KMS-11 (cell line): ENCODE measurements at regions not wholly inside any gene's neighbourhood (a gene's known extent, or its start where the extent isn't known, plus 50 kb on each side); places are given as distances from the start of the nearest gene placed in this dataset.

Source experiments
- H2AFZ ChIP-seq: fragments of 200-600 bp; sonication (generic); 2 replicates; pipeline ENCODE4 v1.6.1; 2016; ENCODE audit warnings: antibody characterized with exemption, mixed run types, low read depth
- H3K27ac ChIP-seq: fragments of 200-600 bp; sonication (generic); 2 replicates; pipeline ENCODE4 v1.6.1; 2016; ENCODE audit warnings: mild to moderate bottlenecking, mixed run types
- H3K27me3 ChIP-seq: fragments of 200-600 bp; sonication (generic); 2 replicates; pipeline ENCODE4 v1.6.1; 2017; ENCODE audit warnings: mild to moderate bottlenecking, low read depth, mixed run types, moderate library complexity; ENCODE audit not compliant: insufficient read depth
- H3K36me3 ChIP-seq: fragments of 200-600 bp; sonication (generic); 2 replicates; pipeline ENCODE4 v1.6.1; 2017; ENCODE audit warnings: mild to moderate bottlenecking, mixed run types; ENCODE audit not compliant: insufficient read depth
- H3K4me1 ChIP-seq: fragments of 200-600 bp; sonication (generic); 2 replicates; pipeline ENCODE4 v1.6.1; 2016; ENCODE audit warnings: mild to moderate bottlenecking, low read depth, mixed run types; ENCODE audit not compliant: poor library complexity, severe bottlenecking
- H3K4me2 ChIP-seq: fragments of 200-600 bp; sonication (generic); 2 replicates; pipeline ENCODE4 v1.7.0; 2016; ENCODE audit warnings: mild to moderate bottlenecking, mixed run types
- H3K4me3 ChIP-seq: fragments of 200-600 bp; sonication (generic); IDR thresholded peaks from 2 replicates; pipeline ENCODE4 v1.6.1; 2017; ENCODE audit warnings: low read depth, low read length, mixed read lengths; ENCODE audit not compliant: insufficient read depth
- H3K79me2 ChIP-seq: fragments of 200-600 bp; sonication (generic); 2 replicates; pipeline ENCODE4 v1.6.1; 2016; ENCODE audit warnings: low read depth, mixed run types; ENCODE audit not compliant: insufficient read depth
- H3K9ac ChIP-seq: fragments of 200-600 bp; sonication (generic); 2 replicates; pipeline ENCODE4 v1.6.1; 2016; ENCODE audit warnings: mild to moderate bottlenecking, mixed run types
- H4K20me1 ChIP-seq: fragments of 200-600 bp; sonication (generic); 2 replicates; pipeline ENCODE4 v1.6.1; 2016; ENCODE audit warnings: mild to moderate bottlenecking, mixed run types; ENCODE audit not compliant: insufficient read depth
- TF ChIP-seq, protein P1 (sequence below): fragments of 200-600 bp; sonication (generic); conservative IDR thresholded peaks from 2 replicates; pipeline ENCODE4 v1.6.1; 2017; ENCODE audit warnings: low read depth, mild to moderate bottlenecking, antibody characterized with exemption, low read length, moderate library complexity, mixed read lengths

GRCh38 chr3:166531730-166532129 is 694.5 kb upstream of the BCHE start:
- H3K79me2 ChIP-seq: no peaks in the 10 kb centered on the region
- no peak overlapping the region for H3K4me3 ChIP-seq
- no peaks in the 10 kb centered on the region for H3K27me3 ChIP-seq
- H2AFZ ChIP-seq: no peak overlapping the region
- TF ChIP-seq, protein P1, sequence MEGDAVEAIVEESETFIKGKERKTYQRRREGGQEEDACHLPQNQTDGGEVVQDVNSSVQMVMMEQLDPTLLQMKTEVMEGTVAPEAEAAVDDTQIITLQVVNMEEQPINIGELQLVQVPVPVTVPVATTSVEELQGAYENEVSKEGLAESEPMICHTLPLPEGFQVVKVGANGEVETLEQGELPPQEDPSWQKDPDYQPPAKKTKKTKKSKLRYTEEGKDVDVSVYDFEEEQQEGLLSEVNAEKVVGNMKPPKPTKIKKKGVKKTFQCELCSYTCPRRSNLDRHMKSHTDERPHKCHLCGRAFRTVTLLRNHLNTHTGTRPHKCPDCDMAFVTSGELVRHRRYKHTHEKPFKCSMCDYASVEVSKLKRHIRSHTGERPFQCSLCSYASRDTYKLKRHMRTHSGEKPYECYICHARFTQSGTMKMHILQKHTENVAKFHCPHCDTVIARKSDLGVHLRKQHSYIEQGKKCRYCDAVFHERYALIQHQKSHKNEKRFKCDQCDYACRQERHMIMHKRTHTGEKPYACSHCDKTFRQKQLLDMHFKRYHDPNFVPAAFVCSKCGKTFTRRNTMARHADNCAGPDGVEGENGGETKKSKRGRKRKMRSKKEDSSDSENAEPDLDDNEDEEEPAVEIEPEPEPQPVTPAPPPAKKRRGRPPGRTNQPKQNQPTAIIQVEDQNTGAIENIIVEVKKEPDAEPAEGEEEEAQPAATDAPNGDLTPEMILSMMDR: no peak
- no peaks in the 10 kb centered on the region for H3K4me1 ChIP-seq
- no peaks in the 10 kb centered on the region for H4K20me1 ChIP-seq
- no peak overlapping the region for H3K9ac ChIP-seq
- no peak overlapping the region for H3K4me2 ChIP-seq
- H3K27ac ChIP-seq: no peak overlapping the region
- no peaks in the 10 kb centered on the region for H3K36me3 ChIP-seq

GRCh38 chr3:166527325-166527724 is 690.1 kb upstream of the BCHE start:
- H3K4me2 ChIP-seq: no peak overlapping the region
- H3K4me1 ChIP-seq: no peaks in the 10 kb centered on the region
- no peak overlapping the region for H3K4me3 ChIP-seq
- H2AFZ ChIP-seq: no peak overlapping the region
- H3K79me2 ChIP-seq: no peaks in the 10 kb centered on the region
- H3K27ac ChIP-seq: no peak overlapping the region
- no peaks in the 10 kb centered on the region for H3K36me3 ChIP-seq
- TF ChIP-seq, protein P1: no peak
- no peak overlapping the region for H3K9ac ChIP-seq
- no peaks in the 10 kb centered on the region for H4K20me1 ChIP-seq
- H3K27me3 ChIP-seq: no peaks in the 10 kb centered on the region

GRCh38 chr3:166526881-166527280 is 689.7 kb upstream of the BCHE start:
- Histone ChIP-seq H3K36me3 (no peaks in the 10 kb centered on the region), H3K4me1 (no peaks in the 10 kb centered on the region), H3K9ac (no peak overlapping the region), H3K4me3 (no peak overlapping the region), H4K20me1 (no peaks in the 10 kb centered on the region), H3K27me3 (no peaks in the 10 kb centered on the region), H2AFZ (no peak overlapping the region), H3K79me2 (no peaks in the 10 kb centered on the region), H3K27ac (no peak overlapping the region), H3K4me2 (no peak overlapping the region)
- TF ChIP-seq, protein P1: no peak

DNA sequence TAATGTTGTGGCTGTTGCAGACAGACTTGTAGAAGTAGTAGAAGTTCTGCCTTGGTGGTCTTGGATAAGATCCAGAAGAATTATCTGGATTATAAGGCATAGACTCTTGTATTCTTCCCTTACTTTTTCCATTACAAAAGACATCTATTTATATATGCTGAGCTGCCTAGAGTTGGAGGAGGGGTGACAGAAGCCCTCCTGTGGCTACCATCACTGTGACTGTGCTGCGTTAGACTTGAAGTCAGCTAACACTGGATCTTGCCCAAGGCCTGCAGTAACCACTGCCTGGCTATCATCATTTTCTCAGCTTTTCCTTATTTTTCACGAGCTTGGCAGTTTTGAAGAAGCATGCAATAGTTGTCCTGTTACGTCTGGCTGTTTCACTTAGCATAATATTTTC is 684.8 kb upstream of the BCHE start:
- Histone ChIP-seq H3K4me2 (no peak overlapping the region), H4K20me1 (no peaks in the 10 kb centered on the region), H3K36me3 (no peaks in the 10 kb centered on the region), H2AFZ (no peak overlapping the region), H3K27me3 (no peaks in the 10 kb centered on the region), H3K4me3 (no peak overlapping the region), H3K4me1 (no peaks in the 10 kb centered on the region), H3K9ac (no peak overlapping the region), H3K79me2 (no peaks in the 10 kb centered on the region), H3K27ac (no peak overlapping the region)
- TF ChIP-seq, protein P1: no peak

DNA sequence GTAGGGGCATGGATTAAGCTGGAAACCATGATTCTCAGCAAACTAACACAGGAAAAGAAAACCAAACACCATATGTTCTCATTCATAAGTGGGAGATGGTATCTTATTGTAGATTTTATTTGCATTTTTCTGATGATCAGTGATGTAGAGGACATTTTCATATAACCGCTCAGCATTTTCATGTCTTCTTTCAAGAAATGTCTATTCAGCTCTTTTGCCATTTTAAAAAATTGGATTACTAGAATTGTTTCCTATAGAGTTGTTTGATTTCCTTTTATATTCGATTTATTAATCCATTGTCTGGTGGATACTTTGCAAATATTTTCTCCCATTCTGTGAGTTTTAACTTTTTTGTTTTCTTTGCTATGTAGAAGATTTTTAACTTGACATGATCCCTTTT is 682.2 kb upstream of the BCHE start:
- Histone ChIP-seq H3K4me3 (no peak overlapping the region), H3K9ac (no peak overlapping the region), H4K20me1 (no peaks in the 10 kb centered on the region), H3K79me2 (no peaks in the 10 kb centered on the region), H2AFZ (no peak overlapping the region), H3K4me2 (no peak overlapping the region), H3K27me3 (no peaks in the 10 kb centered on the region), H3K4me1 (no peaks in the 10 kb centered on the region), H3K27ac (no peak overlapping the region), H3K36me3 (no peaks in the 10 kb centered on the region)
- TF ChIP-seq, protein P1: no peak
